GM19452 (cell line): ENCODE measurements at regions not wholly inside any gene's neighbourhood (a gene's known extent, or its start where the extent isn't known, plus 50 kb on each side); places are given as distances from the start of the nearest gene placed in this dataset.

Experiments used
- ATAC-seq: cut with Tn5 transposase; IDR thresholded peaks from one replicate; pipeline ENCODE4 v1.9.1; 2021; ENCODE audit not compliant: unreplicated experiment

DNA sequence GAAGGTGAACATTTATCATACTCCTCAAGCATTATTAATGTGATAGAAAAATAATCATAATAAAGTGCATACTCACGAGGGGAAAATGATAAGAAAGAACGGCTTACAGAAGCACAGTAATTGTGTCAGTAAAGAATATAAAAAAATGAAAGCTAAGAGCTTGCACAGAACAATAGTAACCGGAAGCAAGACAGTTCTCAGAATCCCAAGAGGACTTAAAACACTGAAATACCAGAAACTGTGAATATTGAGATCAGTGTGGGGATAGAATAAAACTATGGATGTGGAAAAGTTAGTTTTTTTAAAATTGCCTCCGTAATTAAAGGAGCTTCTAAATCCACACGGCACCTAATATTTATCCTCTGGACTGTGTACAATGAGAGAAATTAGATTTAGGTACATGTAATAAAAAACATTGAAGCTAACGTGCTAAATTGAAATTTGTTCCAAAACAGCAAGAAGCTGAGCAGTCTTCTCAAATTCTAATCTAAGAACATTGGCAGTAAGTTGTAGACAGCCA is 482.7 kb downstream of the SLITRK6 start:
- no peak for ATAC-seq

DNA sequence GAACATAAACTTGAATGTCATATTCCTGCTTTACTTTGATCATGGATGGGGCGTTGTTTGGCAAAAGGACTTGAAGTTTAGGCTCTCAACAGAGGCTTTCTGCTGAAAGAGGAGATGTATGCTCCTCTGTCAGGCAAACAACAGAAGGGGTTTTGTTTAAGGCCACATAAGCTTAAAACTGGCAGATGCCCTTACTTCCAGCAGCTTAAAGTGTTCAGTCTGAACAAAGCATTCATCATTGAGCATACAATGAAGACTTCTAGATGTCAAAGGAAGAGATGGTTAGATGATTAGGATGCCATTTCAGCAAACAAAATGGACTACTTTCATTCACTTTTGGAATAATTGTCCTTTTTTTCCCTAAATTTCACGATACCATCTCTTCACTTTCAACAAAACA is 484.5 kb downstream of the SLITRK6 start:
- ATAC-seq = no peak

DNA sequence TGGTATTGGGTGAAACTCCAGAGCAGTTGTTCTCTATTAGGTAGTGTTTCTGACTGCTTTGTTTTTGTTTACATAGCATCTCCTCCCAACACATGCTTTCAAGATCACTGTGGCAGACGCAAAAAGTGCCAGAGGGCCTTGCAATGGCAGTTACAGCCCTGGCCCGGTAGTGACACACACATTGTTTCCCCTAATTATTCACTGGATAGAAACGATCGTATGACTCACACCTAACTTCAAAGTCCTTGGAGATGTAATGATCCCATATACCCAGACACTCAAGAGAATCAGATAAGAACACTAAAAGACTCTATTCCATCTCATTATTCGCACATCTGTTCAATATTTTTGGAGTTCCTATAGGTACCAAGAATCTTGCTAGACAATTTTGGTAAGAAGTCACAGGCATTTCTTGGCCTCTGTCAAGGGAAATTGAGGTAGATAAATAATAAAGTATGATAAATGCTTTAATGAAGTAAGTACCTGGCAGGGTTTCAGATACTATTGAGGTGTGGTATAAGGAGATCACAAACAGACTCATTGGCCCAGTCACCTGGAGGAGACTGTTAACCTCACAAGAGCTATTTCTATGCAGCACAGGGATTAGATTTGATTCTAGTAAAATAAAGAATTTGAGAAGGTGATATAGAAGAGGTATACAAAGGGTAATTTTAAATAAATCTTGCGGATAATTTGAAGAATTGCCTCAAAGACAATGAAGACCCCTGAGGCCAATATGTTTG is 485.3 kb downstream of the SLITRK6 start:
- no peak for ATAC-seq

DNA sequence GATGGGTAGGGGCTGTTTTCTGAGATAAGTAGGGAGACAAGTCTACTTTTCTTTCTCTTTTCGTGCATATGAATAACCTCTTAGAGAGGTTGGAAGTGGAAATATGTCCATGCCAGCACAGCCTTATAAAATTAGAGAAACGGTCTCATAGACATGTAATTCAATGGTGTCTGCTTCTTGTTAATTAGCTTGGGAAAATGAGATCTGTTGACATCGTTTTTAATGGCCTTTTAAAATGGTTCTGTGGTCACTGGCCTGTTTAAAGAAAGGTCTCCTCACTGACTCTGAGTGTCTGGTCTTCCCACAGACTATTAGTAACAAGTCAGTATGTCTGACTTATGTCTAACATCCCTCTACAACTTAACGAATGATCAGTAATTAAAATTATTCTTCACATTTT is 487.1 kb downstream of the SLITRK6 start:
- ATAC-seq = no peak

DNA sequence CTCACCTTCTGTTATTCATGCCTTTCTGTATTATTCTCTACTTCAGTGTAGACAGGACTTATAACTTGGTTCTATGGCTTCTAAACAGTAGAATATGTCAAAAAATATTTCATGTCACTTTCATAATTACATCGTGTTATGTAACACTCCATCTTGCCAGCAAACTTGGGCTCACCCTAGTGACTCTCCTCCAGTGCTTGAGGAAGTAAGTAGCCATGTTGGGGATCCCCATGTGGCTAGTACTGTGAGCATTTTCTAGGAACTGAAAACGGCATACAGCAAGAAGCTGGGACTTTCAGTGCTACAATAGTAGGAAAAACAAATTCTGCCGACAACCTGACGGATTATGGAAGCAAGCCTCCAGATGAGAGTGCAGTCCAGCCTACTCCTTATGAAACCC is 495.6 kb downstream of the SLITRK6 start:
- no peak for ATAC-seq

DNA sequence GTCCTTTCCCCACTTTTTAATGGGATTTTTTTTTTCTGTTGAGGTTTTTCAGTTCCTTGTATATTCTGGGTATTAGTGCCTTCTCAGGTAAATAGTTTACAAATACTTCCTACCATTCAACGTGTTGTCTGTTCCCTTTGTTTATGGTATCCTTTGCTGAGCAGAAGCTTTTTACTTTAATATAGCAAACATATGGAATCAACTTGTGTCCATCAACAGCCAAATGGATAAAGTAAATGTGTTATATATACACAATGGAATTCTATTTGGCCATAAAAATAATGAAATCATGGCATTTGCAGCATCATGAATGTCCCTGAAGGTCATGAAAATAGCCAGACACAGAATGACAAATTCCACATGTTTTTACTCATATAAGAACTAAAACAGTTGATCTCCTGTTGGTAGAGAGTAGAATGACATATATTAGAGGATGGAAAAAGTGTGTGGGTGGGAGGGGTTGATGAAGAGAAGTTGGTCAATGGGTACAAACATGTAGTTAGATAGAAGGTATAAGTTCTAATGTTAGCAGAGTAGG is 500.8 kb downstream of the SLITRK6 start:
- ATAC-seq = no peak

DNA sequence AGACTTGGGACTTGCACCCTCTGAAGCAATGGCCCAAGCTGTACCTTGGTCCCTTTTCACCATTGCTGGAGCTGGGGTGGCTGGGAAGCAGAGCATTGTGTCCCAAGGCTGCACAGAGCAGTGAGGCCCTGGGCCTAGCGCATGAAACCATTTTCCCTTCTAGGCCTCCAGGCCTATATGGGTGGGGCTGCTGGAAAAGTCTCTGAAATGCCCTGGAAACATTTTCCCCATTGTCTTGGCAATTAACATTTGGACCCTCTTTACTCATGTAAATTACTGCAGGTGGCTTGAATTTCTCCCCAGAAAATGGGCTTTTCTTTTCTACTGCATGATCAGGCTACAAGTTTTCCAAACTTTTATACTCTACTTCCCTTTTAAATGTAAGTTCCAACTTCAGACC is 510.5 kb downstream of the SLITRK6 start:
- no peak for ATAC-seq

DNA sequence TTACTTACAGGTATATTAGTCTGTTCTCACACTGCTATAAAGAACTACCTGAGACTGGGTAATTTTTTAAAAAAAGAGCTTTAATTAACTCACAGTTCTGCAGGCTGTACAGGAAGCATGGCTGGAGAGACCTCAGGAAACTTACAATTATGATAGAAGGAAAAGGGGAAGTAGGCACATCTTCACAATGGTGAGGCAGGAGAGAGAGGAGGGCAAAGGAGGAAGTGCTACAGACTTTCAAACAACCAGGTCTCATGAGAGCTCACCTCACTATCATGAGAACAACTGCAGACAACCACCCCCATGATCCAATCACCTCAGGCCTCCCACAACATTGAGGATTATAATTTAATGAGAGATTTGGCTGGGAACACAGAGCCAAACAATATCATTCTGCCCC is 511.7 kb downstream of the SLITRK6 start:
- no peak for ATAC-seq

DNA sequence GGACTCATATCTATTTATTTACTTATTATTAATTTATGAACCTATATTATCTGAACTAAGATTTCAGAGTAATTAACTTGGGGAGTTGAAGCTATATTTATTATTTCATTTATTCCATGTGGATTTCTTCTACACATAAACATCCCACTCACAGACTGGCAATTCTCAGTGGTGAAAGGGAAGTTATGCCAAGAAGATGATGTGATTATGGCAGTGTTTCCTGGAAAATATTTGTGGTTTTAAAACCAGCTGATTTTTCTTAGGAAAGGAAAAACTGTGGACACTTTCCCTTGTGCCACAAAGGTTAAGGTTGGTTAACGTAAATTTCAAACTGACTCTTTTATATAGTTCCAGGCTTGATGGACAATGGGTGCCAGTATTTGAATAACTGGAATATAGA is 513.1 kb downstream of the SLITRK6 start:
- ATAC-seq = no peak

DNA sequence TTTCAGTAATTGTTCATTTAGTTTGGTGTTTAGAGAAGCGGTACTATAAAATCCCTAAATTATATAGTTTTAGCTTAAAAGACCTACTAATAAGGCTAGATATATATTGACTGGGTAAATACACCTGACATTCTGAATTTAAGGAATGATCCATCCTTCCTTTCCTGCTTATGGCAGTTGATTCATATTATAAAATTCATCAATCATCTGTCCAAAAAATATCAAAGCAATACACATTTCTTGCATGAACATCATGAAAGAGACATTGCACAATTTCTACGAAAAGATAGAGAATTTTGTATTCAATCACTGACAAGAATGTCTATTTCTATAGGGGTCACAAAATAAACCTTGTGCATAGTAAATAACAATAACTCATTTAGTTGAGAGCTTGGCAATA is 514.9 kb downstream of the SLITRK6 start:
- no peak for ATAC-seq

DNA sequence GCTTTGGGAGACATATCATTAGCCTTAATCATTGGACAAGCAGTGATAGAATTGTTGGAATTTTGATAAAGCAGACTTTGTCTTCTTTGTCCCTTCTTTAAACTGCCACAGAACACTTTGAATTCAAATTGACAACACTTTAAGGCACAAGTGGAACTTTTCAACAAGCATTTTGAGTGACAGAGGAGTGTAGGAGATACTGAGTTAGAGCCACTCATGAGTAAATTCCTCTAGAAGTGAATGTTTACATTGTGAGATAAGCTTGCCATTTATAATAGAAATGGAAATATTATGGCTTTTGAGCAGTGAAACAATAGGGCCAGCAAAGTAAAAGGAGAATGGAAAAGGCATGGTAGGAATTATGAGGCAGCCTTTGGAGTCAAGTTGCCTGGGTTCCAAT is 515.8 kb downstream of the SLITRK6 start:
- no peak for ATAC-seq

DNA sequence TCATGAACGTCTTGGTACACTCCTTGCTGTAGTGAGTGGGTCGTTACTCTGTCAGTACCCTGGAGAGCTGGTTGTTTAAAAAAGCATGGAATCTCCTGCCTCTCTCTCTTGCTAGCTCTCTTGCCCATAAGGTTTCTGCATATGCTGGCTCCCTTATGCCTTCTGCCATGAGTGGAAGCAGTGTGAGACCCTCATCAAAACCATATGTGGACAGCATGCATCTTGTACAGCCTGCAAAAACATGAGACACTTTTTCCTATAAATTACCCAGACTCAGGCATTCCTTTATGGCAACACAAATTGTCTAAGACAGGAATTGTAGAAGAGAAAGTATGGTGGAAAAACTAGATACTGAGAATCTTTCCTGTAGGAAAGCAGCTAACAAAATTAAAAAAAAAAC is 516.3 kb downstream of the SLITRK6 start:
- no peak for ATAC-seq

DNA sequence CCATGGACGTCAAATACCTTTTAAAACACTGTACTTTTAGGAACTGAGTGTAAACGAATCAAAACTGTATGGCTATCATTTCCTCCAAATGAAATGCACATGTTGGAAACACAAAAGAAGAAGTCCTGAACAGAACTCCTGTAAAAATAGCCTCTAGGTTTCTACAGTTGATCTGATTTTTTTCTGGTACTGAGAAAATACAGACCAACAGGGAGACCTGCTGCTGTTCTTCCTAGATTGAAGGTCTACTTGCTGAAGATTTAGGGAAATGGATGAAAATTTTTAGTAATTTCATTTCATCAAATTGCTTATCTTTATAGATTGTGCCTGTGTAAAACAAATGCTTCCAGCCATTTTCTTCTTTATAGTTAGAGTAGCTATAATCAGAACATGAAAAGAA is 520.4 kb downstream of the SLITRK6 start:
- ATAC-seq = no peak

DNA sequence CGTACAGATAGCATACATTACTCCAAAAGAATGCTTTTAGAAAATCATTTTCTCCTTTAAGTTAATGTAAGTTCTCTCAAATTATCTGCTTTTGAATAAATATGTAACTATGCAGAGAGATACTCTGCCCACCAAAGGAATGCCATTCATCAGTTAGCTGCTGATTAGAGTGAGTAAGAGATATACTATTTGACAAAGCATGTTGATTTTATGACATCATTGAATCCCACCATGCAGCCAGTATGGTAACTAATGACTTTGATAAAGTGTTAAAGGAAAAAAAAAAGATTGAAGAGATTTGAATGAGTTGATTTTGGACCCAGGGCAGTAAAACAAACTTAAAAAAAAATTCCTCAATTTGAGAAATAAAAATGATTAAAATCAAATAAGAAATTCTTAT is 521.5 kb downstream of the SLITRK6 start:
- ATAC-seq = no peak

DNA sequence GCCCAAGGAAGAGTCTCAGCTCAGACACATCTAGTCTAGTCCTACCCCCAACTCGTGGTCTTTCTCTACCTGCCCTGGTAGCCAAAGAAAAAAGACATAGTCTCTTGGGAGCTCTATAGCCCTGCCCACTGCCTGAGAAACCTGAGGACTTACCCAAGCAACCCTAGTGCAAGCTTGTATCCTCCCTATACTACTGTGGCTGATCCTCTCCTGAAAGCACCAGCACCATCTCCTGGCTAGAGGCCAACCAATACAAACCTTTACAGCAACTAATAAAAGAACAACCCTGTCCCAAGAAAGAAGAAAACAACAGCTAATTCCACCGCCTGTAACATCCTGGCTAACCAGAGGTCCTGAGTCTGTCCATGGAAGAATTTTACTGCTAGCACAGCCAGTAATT is 532.4 kb downstream of the SLITRK6 start:
- ATAC-seq = no peak

DNA sequence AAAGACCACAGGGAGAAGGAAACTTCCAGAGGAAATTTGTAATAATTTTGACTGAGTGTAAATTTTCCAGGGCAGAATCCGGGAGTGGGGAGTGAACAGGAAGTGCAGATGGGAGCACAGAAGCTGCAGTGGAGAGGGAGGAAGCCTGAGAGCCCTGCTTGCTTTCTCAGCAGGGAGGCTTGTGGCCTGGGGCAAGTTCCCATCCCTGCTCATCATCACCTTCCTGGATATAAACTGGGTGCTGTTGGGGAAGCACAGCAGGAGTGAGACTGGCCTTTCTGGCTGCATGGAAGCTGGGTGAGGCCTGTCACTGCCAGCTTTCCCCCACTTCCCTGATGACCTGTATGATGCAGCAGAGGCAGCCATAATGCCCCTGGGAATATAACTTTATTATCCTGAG is 532.9 kb downstream of the SLITRK6 start:
- ATAC-seq = no peak

DNA sequence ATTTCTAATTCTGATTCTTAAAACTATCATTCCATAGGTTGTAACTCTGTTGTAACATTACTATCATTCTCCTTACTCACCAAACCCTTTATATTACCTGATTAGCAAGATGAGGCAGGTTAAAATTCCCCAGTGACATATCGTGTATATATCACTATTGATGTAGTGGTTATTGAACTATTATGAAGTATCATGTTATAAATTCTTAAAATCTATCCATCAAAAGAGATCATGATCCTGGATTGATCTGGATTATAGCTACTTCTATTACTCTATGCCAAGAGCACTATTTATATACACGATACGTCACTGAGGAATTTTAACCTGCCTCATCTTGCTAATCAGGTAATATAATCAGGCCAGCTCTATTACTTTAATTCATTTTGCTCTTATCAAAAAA is 533.9 kb downstream of the SLITRK6 start:
- ATAC-seq = no peak

DNA sequence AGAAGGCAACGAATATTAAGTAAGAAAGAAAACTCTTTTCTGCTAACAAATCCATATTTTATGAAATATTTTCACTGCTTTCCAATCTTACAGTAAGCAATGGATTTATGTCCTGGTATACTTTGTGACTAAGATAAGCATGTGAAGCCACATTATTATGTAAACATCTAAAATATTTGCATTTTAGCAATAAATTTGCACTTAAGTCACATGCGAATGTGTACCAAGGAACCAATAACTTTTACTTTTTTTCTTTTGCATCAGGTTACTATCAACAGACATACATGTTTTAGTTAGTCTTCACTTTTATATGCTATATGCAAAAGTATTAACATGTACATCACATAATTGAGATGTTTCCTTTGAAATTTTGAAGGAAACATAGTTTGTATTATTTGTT is 536.7 kb downstream of the SLITRK6 start:
- no peak for ATAC-seq

DNA sequence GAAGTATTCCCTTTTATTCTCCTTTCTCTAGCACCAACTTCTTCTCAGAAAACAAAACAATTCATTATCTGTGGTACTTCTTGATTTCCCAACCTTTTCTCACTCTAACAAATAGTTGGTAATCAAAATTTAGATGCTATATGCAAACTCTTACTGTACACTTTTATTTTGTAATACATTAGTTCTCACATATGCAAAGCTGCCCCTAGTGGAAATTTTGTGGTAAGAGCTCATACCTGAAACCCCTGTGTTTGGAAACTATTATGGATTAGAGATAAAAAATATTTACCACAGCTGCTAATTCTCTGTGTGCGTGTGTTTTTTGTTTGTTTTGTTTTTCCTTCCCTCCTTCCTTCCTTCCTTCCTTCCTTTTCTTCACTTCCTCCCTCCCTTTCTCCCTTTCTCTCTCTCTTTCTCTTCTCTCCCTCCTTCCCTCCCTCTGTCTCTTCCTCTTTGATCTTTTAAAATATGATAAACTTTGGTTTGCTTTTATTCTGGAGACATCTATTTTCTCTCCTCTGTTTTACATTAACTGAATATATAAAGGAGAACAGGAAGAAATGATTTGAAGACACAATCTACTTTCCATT is 537.4 kb downstream of the SLITRK6 start:
- no peak for ATAC-seq

DNA sequence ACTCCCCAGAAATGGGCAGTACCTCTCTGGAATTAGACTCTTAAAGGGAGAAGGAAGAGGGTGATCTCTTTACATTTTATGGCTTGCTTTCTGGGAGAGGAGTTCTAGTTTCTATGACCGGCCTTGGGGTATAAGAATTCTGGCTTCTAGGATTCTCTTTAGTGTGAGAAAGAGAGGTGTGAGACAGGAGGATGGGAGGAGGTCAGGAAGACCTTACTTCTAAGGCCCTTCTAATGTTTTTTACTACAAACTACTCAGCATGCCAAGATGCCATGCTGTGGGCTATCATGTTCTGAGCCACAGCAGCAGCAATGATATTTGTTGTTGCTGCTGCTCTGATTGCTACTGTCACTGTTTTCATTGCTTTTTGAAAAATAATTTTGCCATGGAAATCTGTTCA is 538.3 kb downstream of the SLITRK6 start:
- ATAC-seq = no peak

DNA sequence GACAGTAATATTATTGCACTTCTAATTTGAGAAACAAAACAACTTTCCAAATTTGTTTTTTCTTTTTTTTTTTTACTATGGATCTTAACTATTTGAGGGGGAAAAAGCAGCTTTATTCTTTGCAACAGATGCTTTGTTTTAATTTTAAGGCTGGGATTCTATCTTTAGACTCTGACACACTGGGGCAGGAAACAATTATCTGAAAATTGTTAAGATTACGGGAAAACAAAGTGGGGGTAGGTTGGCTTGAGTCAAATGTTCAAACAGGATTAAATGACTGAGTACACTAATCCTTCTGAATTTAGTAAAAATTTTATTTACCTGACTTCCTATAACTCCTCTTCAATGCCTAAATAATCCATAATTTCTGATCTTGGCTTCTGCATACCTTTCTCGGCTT is 543.2 kb downstream of the SLITRK6 start:
- ATAC-seq = no peak

DNA sequence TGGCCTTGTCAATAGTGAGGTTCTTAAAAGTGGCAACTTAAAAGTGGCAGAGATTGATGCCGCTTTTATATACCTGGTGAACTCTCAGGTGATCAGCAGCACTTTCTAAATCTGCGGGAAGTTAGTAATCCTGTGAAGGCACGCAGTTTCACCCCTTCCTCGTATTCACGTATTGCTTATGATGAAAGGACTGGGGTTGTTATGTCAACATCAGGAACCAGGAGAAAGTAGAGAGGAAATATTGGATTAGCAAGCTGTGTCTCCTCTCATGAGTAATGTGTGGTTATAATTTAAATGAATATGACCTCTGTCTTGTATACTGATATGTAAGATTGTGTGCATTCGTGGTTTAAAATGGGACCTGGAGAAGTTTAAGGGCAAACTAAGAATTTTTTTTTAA is 544.6 kb downstream of the SLITRK6 start:
- ATAC-seq = no peak

DNA sequence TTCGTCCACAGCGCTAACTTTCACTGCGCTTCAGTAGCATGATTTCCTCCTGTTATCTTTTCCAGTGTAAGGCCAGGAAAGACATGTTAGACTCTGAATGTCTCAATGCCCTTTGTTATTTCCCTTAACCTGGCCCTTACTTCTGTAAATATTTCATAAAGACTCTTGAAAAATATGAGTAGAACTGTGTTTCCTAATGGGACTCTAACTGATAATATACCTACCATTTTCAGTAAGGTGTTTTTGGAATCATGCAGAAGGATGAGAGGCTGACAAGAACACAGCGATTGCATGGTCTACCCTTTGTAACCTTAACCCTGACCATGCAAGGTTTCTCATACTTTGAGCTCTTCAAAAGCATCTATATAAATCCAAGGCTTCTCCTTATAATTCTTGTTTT is 550.1 kb downstream of the SLITRK6 start:
- no peak for ATAC-seq
